WTC11 (cell line): ENCODE measurements at regions not wholly inside any gene's neighbourhood (a gene's known extent, or its start where the extent isn't known, plus 50 kb on each side); places are given as distances from the start of the nearest gene placed in this dataset.
"Not testable (repeated sequence)": the region's sequence is repeated elsewhere in the genome, so short reads cannot be mapped to it uniquely, and the experiment has no call there.

Source experiments
- ATAC-seq: fragments of 200-7000 bp; cut with Tn5 transposase; 2 replicates; pipeline ENCODE4 v1.10.0; 2021; ENCODE audit warnings: mild to moderate bottlenecking, moderate library complexity
- CTCF ChIA-PET: fragments of 300-600 bp; sonication (Branson Sonifier 250); formaldehyde crosslinking; loops from one replicate; lab custom pipeline; 2021; ENCODE audit warnings: antibody characterized with exemption; lab: Charles Lee
- POLR2A ChIA-PET: fragments of 350-600 bp; sonication (Branson Sonifier 250); formaldehyde crosslinking; loops from one replicate; lab custom pipeline; 2021; ENCODE audit warnings: antibody characterized with exemption; lab: Charles Lee
- DNase-seq: peaks from one replicate; pipeline ENCODE4 v3.0.0; 2021; ENCODE audit warnings: low spot score
- H3K27ac Mint-ChIP-seq: 2 replicates; pipeline ENCODE4 v1.8.0; 2021; ENCODE audit warnings: mixed read lengths
- H3K27me3 Mint-ChIP-seq: 2 replicates; pipeline ENCODE4 v1.8.0; 2021; ENCODE audit warnings: low read depth, mild to moderate bottlenecking, moderate library complexity, mixed read lengths
- H3K36me3 Mint-ChIP-seq: 2 replicates; pipeline ENCODE4 v1.8.0; 2021; ENCODE audit warnings: mixed read lengths
- H3K4me1 Mint-ChIP-seq: 2 replicates; pipeline ENCODE4 v1.8.0; 2022; ENCODE audit warnings: mixed read lengths
- H3K4me3 Mint-ChIP-seq: 2 replicates; pipeline ENCODE4 v1.8.0; 2021; ENCODE audit warnings: mild to moderate bottlenecking, moderate library complexity, mixed read lengths
- H3K9me3 Mint-ChIP-seq: 2 replicates; pipeline ENCODE4 v1.8.0; 2021; ENCODE audit warnings: mixed read lengths
- CREB1 ChIP-seq: sonication (generic); formaldehyde crosslinking; IDR thresholded peaks from 2 replicates; pipeline ENCODE4 v1.8.0; 2023; ENCODE audit warnings: mild to moderate bottlenecking, missing genetic modification reagents
- FOXJ3 ChIP-seq: sonication (generic); formaldehyde crosslinking; IDR thresholded peaks from 2 replicates; pipeline ENCODE4 v1.9.0; 2021; ENCODE audit warnings: missing genetic modification reagents, mild to moderate bottlenecking, borderline replicate concordance
- JAZF1 ChIP-seq: fragments of 250-450 bp; sonication (Bioruptor Pico); IDR thresholded peaks from 2 replicates; pipeline ENCODE4 v1.9.0; 2021; ENCODE audit warnings: moderate library complexity, mild to moderate bottlenecking, inconsistent platforms
- MYBL2 ChIP-seq: sonication (generic); formaldehyde crosslinking; IDR thresholded peaks from 2 replicates; pipeline ENCODE4 v1.8.1; 2023; ENCODE audit warnings: mild to moderate bottlenecking, moderate library complexity, missing genetic modification reagents
- NFATC4 ChIP-seq: fragments of 250-450 bp; sonication (Bioruptor Pico); IDR thresholded peaks from 2 replicates; pipeline ENCODE4 v1.9.0; 2021; ENCODE audit warnings: mild to moderate bottlenecking
- NR3C1 ChIP-seq: sonication (generic); formaldehyde crosslinking; conservative IDR thresholded peaks from 2 replicates; pipeline ENCODE4 v1.8.1; 2023; ENCODE audit warnings: low read depth, mild to moderate bottlenecking, missing genetic modification reagents
- OVOL2 ChIP-seq: fragments of 250-450 bp; sonication (Bioruptor Pico); IDR thresholded peaks from 2 replicates; pipeline ENCODE4 v1.9.0; 2021; ENCODE audit warnings: mild to moderate bottlenecking, borderline replicate concordance
- PRRX2 ChIP-seq: fragments of 250-450 bp; sonication (Bioruptor Pico); IDR thresholded peaks from 2 replicates; pipeline ENCODE4 v1.8.0; 2021; ENCODE audit warnings: mild to moderate bottlenecking
- SMAD3 ChIP-seq: sonication (generic); formaldehyde crosslinking; IDR thresholded peaks from 2 replicates; pipeline ENCODE4 v1.8.0; 2022; ENCODE audit warnings: missing genetic modification reagents, mild to moderate bottlenecking, borderline replicate concordance
- TCF7 ChIP-seq: sonication (generic); formaldehyde crosslinking; IDR thresholded peaks from 2 replicates; pipeline ENCODE4 v1.8.0; 2022; ENCODE audit warnings: mild to moderate bottlenecking, low read depth, missing genetic modification reagents, moderate library complexity
- ZNF138 ChIP-seq: sonication (generic); formaldehyde crosslinking; conservative IDR thresholded peaks from 2 replicates; pipeline ENCODE4 v1.8.1; 2022; ENCODE audit warnings: mild to moderate bottlenecking, moderate library complexity, missing genetic modification reagents
- ZNF232 ChIP-seq: sonication (generic); formaldehyde crosslinking; IDR thresholded peaks from 2 replicates; pipeline ENCODE4 v1.8.0; 2022; ENCODE audit warnings: mild to moderate bottlenecking, missing genetic modification reagents
- ZNF423 ChIP-seq: fragments of 250-450 bp; sonication (Bioruptor Pico); IDR thresholded peaks from 2 replicates; pipeline ENCODE4 v2.1.2; 2022; ENCODE audit warnings: mild to moderate bottlenecking, moderate library complexity
- TF ChIP-seq, protein P1 (sequence below): sonication (generic); formaldehyde crosslinking; IDR thresholded peaks from 2 replicates; pipeline ENCODE4 v1.8.0; 2022; ENCODE audit warnings: missing genetic modification reagents
- TF ChIP-seq, protein P2 (sequence below): sonication (generic); formaldehyde crosslinking; IDR thresholded peaks from 2 replicates; pipeline ENCODE4 v1.8.1; 2022; ENCODE audit warnings: low read depth, mild to moderate bottlenecking, moderate library complexity, missing genetic modification reagents, borderline replicate concordance
- TF ChIP-seq, protein P3 (sequence below): sonication (generic); formaldehyde crosslinking; IDR thresholded peaks from 2 replicates; pipeline ENCODE4 v1.8.1; 2023; ENCODE audit warnings: mild to moderate bottlenecking, missing genetic modification reagents, moderate library complexity
- TF ChIP-seq, protein P4 (sequence below): sonication (generic); formaldehyde crosslinking; IDR thresholded peaks from 2 replicates; pipeline ENCODE4 v1.8.1; 2022; ENCODE audit warnings: mild to moderate bottlenecking, missing genetic modification reagents, moderate library complexity, borderline replicate concordance
- TF ChIP-seq, protein P5 (sequence below): sonication (generic); formaldehyde crosslinking; IDR thresholded peaks from 2 replicates; pipeline ENCODE4 v1.8.1; 2022; ENCODE audit warnings: low read depth, missing genetic modification reagents, borderline replicate concordance
- TF ChIP-seq, protein P6 (sequence below): sonication (generic); formaldehyde crosslinking; conservative IDR thresholded peaks from 2 replicates; pipeline ENCODE4 v1.8.1; 2022; ENCODE audit warnings: mild to moderate bottlenecking, missing genetic modification reagents
- TF ChIP-seq, protein P7 (sequence below): sonication (generic); formaldehyde crosslinking; IDR thresholded peaks from 2 replicates; pipeline ENCODE4 v1.8.1; 2023; ENCODE audit warnings: mild to moderate bottlenecking, moderate library complexity, missing genetic modification reagents
- TF ChIP-seq, protein P8 (sequence below): sonication (generic); formaldehyde crosslinking; IDR thresholded peaks from 2 replicates; pipeline ENCODE4 v1.8.0; 2022; ENCODE audit warnings: mild to moderate bottlenecking, missing genetic modification reagents

DNA sequence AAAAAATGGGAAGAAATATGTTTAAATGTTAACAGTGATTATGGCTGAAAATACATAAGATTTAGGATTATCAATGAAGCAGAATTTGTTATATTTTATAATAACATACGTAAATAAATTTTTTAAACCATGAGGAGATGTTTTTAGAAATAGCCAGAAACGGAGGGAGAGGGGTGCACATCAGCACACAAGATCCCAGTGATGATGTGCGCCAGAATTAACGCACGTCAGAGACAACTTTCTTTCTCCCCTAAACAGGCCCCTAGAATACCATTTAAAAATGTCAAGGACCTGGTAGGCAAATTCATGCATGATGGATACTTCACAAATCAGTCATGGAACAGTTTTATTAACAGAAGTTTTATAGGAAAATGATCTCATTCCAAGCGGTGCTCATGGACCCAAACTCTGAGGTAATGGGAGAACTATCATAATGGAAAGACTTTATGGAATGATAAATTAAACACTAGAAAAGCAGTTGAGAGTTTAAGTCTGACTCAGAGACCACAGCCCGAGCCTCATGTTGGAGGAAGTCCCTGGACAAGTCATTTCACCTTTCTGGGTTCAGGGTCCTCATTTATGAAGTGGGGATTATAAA lies 258.9 kb upstream of the GAS1 start (continued):
- TF ChIP-seq, protein P1, sequence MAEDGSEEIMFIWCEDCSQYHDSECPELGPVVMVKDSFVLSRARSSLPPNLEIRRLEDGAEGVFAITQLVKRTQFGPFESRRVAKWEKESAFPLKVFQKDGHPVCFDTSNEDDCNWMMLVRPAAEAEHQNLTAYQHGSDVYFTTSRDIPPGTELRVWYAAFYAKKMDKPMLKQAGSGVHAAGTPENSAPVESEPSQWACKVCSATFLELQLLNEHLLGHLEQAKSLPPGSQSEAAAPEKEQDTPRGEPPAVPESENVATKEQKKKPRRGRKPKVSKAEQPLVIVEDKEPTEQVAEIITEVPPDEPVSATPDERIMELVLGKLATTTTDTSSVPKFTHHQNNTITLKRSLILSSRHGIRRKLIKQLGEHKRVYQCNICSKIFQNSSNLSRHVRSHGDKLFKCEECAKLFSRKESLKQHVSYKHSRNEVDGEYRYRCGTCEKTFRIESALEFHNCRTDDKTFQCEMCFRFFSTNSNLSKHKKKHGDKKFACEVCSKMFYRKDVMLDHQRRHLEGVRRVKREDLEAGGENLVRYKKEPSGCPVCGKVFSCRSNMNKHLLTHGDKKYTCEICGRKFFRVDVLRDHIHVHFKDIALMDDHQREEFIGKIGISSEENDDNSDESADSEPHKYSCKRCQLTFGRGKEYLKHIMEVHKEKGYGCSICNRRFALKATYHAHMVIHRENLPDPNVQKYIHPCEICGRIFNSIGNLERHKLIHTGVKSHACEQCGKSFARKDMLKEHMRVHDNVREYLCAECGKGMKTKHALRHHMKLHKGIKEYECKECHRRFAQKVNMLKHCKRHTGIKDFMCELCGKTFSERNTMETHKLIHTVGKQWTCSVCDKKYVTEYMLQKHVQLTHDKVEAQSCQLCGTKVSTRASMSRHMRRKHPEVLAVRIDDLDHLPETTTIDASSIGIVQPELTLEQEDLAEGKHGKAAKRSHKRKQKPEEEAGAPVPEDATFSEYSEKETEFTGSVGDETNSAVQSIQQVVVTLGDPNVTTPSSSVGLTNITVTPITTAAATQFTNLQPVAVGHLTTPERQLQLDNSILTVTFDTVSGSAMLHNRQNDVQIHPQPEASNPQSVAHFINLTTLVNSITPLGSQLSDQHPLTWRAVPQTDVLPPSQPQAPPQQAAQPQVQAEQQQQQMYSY (CRISPR knock-in tag): no peak
- TF ChIP-seq ZNF232 (no peak), JAZF1 (CRISPR knock-in tag) (no peak), ZNF138 (CRISPR knock-in tag) (no peak), ZNF423 (CRISPR knock-in tag) (no peak), TCF7 (CRISPR knock-in tag) (no peak), MYBL2 (CRISPR knock-in tag) (no peak)
- TF ChIP-seq, protein P2, sequence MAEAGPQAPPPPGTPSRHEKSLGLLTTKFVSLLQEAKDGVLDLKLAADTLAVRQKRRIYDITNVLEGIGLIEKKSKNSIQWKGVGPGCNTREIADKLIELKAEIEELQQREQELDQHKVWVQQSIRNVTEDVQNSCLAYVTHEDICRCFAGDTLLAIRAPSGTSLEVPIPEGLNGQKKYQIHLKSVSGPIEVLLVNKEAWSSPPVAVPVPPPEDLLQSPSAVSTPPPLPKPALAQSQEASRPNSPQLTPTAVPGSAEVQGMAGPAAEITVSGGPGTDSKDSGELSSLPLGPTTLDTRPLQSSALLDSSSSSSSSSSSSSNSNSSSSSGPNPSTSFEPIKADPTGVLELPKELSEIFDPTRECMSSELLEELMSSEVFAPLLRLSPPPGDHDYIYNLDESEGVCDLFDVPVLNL (CRISPR knock-in tag): no peak

DNA sequence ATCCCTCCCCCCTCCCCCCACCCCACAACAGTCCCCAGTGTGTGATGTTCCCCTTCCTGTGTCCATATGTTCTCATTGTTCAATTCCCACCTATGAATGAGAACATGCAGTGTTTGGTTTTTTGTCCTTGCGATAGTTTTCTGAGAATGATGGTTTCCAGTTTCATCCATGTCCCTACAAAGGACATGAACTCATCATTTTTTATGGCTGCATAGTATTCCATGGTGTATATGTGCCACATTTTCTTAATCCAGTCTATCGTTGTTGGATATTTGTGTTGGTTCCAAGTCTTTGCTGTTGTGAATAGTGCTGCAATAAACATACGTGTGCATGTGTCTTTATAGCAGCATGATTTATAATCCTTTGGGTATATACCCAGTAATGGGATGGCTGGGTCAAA lies 263.4 kb upstream of the GAS1 start:
- H3K27ac Mint-ChIP-seq, H3K4me1 Mint-ChIP-seq, POLR2A ChIA-PET, H3K27me3 Mint-ChIP-seq, CTCF ChIA-PET, ATAC-seq, H3K36me3 Mint-ChIP-seq, DNase-seq, H3K4me3 Mint-ChIP-seq, H3K9me3 Mint-ChIP-seq: not testable (repeated sequence)

DNA sequence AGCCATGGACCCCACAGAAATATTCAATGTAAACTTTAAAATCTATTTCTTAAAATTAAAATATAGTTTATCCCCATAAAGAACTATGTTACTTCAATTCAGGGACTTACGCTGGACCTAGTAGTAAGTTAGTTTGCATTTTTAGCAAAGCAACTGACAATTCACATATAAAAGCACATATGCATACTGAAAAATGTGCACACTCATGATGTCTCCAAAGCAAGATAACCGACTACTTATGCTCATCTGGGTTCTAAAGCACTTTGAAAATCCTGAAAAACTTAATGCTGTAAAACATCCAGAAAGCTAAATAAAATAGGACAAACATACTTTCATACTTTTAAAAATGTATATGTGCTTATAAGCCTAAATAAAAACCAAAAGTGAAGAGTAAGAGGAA lies 264.4 kb upstream of the GAS1 start:
- H3K36me3 Mint-ChIP-seq: no peaks in the 10 kb centered on the region
- DNase-seq (no peak), ATAC-seq (no peak)
- H3K27me3 Mint-ChIP-seq: no peaks in the 10 kb centered on the region
- H3K27ac Mint-ChIP-seq: no peak overlapping the region
- H3K4me3 Mint-ChIP-seq: no peak overlapping the region
- POLR2A ChIA-PET: no interaction called here
- CTCF ChIA-PET: no interaction called here
- H3K4me1 Mint-ChIP-seq: peaks cover 9% of the 10 kb centered on the region
- no peaks in the 10 kb centered on the region for H3K9me3 Mint-ChIP-seq
- TF ChIP-seq PRRX2 (no peak), NFATC4 (no peak), SMAD3 (CRISPR knock-in tag) (no peak), MYBL2 (CRISPR knock-in tag) (no peak), NR3C1 (CRISPR knock-in tag) (no peak), ZNF232 (no peak), OVOL2 (CRISPR knock-in tag) (no peak), CREB1 (CRISPR knock-in tag) (no peak), FOXJ3 (CRISPR knock-in tag) (no peak)
- TF ChIP-seq, protein P3, sequence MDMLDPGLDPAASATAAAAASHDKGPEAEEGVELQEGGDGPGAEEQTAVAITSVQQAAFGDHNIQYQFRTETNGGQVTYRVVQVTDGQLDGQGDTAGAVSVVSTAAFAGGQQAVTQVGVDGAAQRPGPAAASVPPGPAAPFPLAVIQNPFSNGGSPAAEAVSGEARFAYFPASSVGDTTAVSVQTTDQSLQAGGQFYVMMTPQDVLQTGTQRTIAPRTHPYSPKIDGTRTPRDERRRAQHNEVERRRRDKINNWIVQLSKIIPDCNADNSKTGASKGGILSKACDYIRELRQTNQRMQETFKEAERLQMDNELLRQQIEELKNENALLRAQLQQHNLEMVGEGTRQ (CRISPR knock-in tag): no peak
- TF ChIP-seq, protein P4, sequence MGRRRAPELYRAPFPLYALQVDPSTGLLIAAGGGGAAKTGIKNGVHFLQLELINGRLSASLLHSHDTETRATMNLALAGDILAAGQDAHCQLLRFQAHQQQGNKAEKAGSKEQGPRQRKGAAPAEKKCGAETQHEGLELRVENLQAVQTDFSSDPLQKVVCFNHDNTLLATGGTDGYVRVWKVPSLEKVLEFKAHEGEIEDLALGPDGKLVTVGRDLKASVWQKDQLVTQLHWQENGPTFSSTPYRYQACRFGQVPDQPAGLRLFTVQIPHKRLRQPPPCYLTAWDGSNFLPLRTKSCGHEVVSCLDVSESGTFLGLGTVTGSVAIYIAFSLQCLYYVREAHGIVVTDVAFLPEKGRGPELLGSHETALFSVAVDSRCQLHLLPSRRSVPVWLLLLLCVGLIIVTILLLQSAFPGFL: no peak
- TF ChIP-seq, protein P5, sequence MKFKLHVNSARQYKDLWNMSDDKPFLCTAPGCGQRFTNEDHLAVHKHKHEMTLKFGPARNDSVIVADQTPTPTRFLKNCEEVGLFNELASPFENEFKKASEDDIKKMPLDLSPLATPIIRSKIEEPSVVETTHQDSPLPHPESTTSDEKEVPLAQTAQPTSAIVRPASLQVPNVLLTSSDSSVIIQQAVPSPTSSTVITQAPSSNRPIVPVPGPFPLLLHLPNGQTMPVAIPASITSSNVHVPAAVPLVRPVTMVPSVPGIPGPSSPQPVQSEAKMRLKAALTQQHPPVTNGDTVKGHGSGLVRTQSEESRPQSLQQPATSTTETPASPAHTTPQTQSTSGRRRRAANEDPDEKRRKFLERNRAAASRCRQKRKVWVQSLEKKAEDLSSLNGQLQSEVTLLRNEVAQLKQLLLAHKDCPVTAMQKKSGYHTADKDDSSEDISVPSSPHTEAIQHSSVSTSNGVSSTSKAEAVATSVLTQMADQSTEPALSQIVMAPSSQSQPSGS (CRISPR knock-in tag): no peak
- TF ChIP-seq, protein P6, sequence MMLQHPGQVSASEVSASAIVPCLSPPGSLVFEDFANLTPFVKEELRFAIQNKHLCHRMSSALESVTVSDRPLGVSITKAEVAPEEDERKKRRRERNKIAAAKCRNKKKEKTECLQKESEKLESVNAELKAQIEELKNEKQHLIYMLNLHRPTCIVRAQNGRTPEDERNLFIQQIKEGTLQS (CRISPR knock-in tag): no peak
- TF ChIP-seq, protein P7, sequence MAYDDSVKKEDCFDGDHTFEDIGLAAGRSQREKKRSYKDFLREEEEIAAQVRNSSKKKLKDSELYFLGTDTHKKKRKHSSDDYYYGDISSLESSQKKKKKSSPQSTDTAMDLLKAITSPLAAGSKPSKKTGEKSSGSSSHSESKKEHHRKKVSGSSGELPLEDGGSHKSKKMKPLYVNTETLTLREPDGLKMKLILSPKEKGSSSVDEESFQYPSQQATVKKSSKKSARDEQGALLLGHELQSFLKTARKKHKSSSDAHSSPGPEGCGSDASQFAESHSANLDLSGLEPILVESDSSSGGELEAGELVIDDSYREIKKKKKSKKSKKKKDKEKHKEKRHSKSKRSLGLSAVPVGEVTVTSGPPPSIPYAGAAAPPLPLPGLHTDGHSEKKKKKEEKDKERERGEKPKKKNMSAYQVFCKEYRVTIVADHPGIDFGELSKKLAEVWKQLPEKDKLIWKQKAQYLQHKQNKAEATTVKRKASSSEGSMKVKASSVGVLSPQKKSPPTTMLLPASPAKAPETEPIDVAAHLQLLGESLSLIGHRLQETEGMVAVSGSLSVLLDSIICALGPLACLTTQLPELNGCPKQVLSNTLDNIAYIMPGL (CRISPR knock-in tag): no peak
- TF ChIP-seq, protein P8, sequence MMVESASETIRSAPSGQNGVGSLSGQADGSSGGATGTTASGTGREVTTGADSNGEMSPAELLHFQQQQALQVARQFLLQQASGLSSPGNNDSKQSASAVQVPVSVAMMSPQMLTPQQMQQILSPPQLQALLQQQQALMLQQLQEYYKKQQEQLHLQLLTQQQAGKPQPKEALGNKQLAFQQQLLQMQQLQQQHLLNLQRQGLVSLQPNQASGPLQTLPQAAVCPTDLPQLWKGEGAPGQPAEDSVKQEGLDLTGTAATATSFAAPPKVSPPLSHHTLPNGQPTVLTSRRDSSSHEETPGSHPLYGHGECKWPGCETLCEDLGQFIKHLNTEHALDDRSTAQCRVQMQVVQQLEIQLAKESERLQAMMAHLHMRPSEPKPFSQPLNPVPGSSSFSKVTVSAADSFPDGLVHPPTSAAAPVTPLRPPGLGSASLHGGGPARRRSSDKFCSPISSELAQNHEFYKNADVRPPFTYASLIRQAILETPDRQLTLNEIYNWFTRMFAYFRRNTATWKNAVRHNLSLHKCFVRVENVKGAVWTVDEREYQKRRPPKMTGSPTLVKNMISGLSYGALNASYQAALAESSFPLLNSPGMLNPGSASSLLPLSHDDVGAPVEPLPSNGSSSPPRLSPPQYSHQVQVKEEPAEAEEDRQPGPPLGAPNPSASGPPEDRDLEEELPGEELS: no peak
